MM.1S (cell line): ENCODE measurements at regions not wholly inside any gene's neighbourhood (a gene's known extent, or its start where the extent isn't known, plus 50 kb on each side); places are given as distances from the start of the nearest gene placed in this dataset.

Experiments used
- DNase-seq: peaks from one replicate; pipeline ENCODE4 v3.0.0-alpha.2; 2015
- H2AFZ ChIP-seq: fragments of 300-600 bp; sonication (generic); 2 replicates; pipeline ENCODE4 v1.6.0; 2016; ENCODE audit warnings: antibody characterized with exemption, low read length
- H3F3A ChIP-seq: fragments of 300-600 bp; sonication (generic); 2 replicates; pipeline ENCODE4 v1.6.1; 2016; ENCODE audit warnings: mild to moderate bottlenecking, antibody characterized with exemption, low read length, moderate library complexity, mixed read lengths; ENCODE audit not compliant: insufficient read depth
- H3K27ac ChIP-seq: fragments of 300-600 bp; sonication (generic); 2 replicates; pipeline ENCODE4 v1.5.1; 2016; ENCODE audit warnings: mild to moderate bottlenecking, low read length
- H3K27me3 ChIP-seq: fragments of 300-600 bp; sonication (generic); replicated peaks from 2 replicates; pipeline ENCODE4 v1.6.0; 2016; ENCODE audit warnings: low read length; ENCODE audit not compliant: insufficient read depth
- H3K36me3 ChIP-seq: fragments of 300-600 bp; sonication (generic); replicated peaks from 2 replicates; pipeline ENCODE4 v1.6.1; 2016; ENCODE audit warnings: mild to moderate bottlenecking, low read length, mixed read lengths; ENCODE audit not compliant: insufficient read depth
- H3K4me1 ChIP-seq: fragments of 300-600 bp; sonication (generic); 2 replicates; pipeline ENCODE4 v1.6.1; 2016; ENCODE audit warnings: low read length, mixed read lengths
- H3K4me2 ChIP-seq: fragments of 300-600 bp; sonication (generic); 2 replicates; pipeline ENCODE4 v1.6.0; 2016; ENCODE audit warnings: low read depth, low read length
- H3K4me3 ChIP-seq: fragments of 300-600 bp; sonication (generic); 2 replicates; pipeline ENCODE4 v1.5.1; 2016; ENCODE audit warnings: low read length, mixed read lengths
- H3K79me2 ChIP-seq: fragments of 300-600 bp; sonication (generic); 2 replicates; pipeline ENCODE4 v1.6.1; 2016; ENCODE audit warnings: mixed run types, low read length, mixed read lengths
- H3K9ac ChIP-seq: fragments of 300-600 bp; sonication (generic); 2 replicates; pipeline ENCODE4 v1.6.1; 2016; ENCODE audit warnings: low read length, mixed read lengths
- H3K9me2 ChIP-seq: fragments of 300-600 bp; sonication (generic); replicated peaks from 2 replicates; pipeline ENCODE4 v1.6.1; 2016; ENCODE audit warnings: mild to moderate bottlenecking, low read length, mixed read lengths; ENCODE audit not compliant: insufficient read depth
- H3K9me3 ChIP-seq: fragments of 300-600 bp; sonication (generic); replicated peaks from 2 replicates; pipeline ENCODE4 v1.6.1; 2016; ENCODE audit warnings: mild to moderate bottlenecking, low read length, mixed read lengths; ENCODE audit not compliant: insufficient read depth
- H4K20me1 ChIP-seq: fragments of 300-600 bp; sonication (generic); 2 replicates; pipeline ENCODE4 v1.6.1; 2016; ENCODE audit warnings: mild to moderate bottlenecking, low read length, moderate library complexity, mixed read lengths; ENCODE audit not compliant: insufficient read depth
- EZH2 ChIP-seq: fragments of 300-600 bp; sonication (generic); optimal IDR thresholded peaks from 2 replicates; pipeline ENCODE3; 2017; ENCODE audit warnings: low read depth, mild to moderate bottlenecking, antibody characterized with exemption, low read length, mixed read lengths
- EZH2phosphoT487 ChIP-seq: fragments of 300-600 bp; sonication (generic); IDR thresholded peaks from 2 replicates; pipeline ENCODE4 v1.6.1; 2018; ENCODE audit warnings: antibody characterized with exemption, low read length
- TF ChIP-seq, protein P1 (sequence below): fragments of 300-600 bp; sonication (generic); IDR thresholded peaks from 2 replicates; pipeline ENCODE4 v1.5.1; 2016; ENCODE audit warnings: antibody characterized with exemption, low read length, mixed read lengths

- no peaks in the 10 kb centered on the region for H3K4me1 ChIP-seq
- H3K4me2 ChIP-seq = no peak overlapping the region
- no peak overlapping the region for H3K4me3 ChIP-seq
- H3K27ac ChIP-seq = no peak overlapping the region
- no peaks in the 10 kb centered on the region for H3K36me3 ChIP-seq
- no peak for DNase-seq
- H3K9me2 ChIP-seq = no peaks in the 10 kb centered on the region
- H3K27me3 ChIP-seq = no peaks in the 10 kb centered on the region
- H3K79me2 ChIP-seq = no peaks in the 10 kb centered on the region
- no peaks in the 10 kb centered on the region for H3K9me3 ChIP-seq
- no peaks in the 10 kb centered on the region for H4K20me1 ChIP-seq
- no peaks in the 10 kb centered on the region for H3F3A ChIP-seq
- H3K9ac ChIP-seq = no peak overlapping the region
- H2AFZ ChIP-seq = no peak overlapping the region
- no peak for TF ChIP-seq EZH2phosphoT487
Observed at GRCh38 chr2:225742487-225742886, 343.0 kb downstream of the NYAP2 start.

GRCh38 chr2:225740086-225740485 is 340.6 kb downstream of the NYAP2 start:
- no peak overlapping the region for H3K9ac ChIP-seq
- no peak overlapping the region for H3K27ac ChIP-seq
- H3K27me3 ChIP-seq = no peaks in the 10 kb centered on the region
- H3K36me3 ChIP-seq = no peaks in the 10 kb centered on the region
- no peaks in the 10 kb centered on the region for H3K4me1 ChIP-seq
- no peak overlapping the region for H3K4me3 ChIP-seq
- no peaks in the 10 kb centered on the region for H3F3A ChIP-seq
- no peak overlapping the region for H3K4me2 ChIP-seq
- H3K9me3 ChIP-seq = no peaks in the 10 kb centered on the region
- TF ChIP-seq EZH2 = no peak
- no peak for TF ChIP-seq EZH2phosphoT487
- TF ChIP-seq, protein P1, sequence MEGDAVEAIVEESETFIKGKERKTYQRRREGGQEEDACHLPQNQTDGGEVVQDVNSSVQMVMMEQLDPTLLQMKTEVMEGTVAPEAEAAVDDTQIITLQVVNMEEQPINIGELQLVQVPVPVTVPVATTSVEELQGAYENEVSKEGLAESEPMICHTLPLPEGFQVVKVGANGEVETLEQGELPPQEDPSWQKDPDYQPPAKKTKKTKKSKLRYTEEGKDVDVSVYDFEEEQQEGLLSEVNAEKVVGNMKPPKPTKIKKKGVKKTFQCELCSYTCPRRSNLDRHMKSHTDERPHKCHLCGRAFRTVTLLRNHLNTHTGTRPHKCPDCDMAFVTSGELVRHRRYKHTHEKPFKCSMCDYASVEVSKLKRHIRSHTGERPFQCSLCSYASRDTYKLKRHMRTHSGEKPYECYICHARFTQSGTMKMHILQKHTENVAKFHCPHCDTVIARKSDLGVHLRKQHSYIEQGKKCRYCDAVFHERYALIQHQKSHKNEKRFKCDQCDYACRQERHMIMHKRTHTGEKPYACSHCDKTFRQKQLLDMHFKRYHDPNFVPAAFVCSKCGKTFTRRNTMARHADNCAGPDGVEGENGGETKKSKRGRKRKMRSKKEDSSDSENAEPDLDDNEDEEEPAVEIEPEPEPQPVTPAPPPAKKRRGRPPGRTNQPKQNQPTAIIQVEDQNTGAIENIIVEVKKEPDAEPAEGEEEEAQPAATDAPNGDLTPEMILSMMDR = no peak
- no peaks in the 10 kb centered on the region for H3K9me2 ChIP-seq
- H3K79me2 ChIP-seq = no peaks in the 10 kb centered on the region
- H2AFZ ChIP-seq = no peak overlapping the region
- no peak for DNase-seq
- H4K20me1 ChIP-seq = no peaks in the 10 kb centered on the region

DNA sequence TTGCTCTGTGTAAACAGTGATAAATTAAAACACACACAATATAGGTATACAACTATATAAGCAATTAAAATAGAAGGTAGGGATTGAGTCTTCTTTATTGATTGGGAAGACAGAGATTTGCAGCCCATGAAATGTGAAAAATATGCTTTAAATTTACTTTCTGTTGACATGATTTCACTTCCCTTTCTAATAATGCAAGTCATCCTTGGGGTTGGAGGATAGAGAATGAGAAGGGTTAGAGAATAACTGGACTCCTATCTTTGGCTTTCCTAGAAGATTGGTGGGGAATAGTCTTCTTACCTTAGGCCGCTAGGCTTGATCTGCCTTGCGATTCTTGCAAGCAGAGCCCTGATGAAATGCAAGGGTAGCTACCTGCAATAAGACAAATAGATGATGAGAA is 339.8 kb downstream of the NYAP2 start:
- Histone ChIP-seq H3K4me3 (no peak overlapping the region), H3K79me2 (no peaks in the 10 kb centered on the region), H4K20me1 (no peaks in the 10 kb centered on the region), H3K9me2 (no peaks in the 10 kb centered on the region), H3K4me2 (no peak overlapping the region), H3K27ac (no peak overlapping the region), H3K9ac (no peak overlapping the region), H3F3A (no peaks in the 10 kb centered on the region), H3K4me1 (no peaks in the 10 kb centered on the region), H3K36me3 (no peaks in the 10 kb centered on the region), H3K27me3 (no peaks in the 10 kb centered on the region), H2AFZ (no peak overlapping the region), H3K9me3 (no peaks in the 10 kb centered on the region)
- DNase-seq = no peak
- TF ChIP-seq EZH2 (no peak), EZH2phosphoT487 (no peak)
- TF ChIP-seq, protein P1 = no peak

DNA sequence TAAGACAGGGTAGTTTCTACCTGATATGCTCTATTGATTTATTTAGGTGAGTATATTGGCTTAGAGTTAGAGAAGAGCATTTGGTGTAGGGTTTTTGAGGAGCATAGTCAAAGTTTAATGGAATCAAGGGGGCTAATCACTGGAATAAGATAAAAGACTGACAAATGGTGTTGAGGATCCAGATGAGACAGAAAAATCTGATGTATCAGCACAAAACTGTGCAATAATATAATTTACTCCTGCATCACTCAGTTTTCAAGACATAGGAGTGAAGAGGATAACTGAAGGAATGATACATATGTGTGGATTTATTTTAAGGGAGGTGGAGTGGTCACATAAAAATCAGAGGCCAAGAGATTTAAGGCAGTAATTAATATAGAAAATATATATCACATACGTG is 339.2 kb downstream of the NYAP2 start:
- Histone ChIP-seq H2AFZ (no peak overlapping the region), H3K4me1 (no peaks in the 10 kb centered on the region), H3K4me3 (no peak overlapping the region), H3K9me2 (no peaks in the 10 kb centered on the region), H3K4me2 (no peak overlapping the region), H3K9ac (no peak overlapping the region), H3K9me3 (no peaks in the 10 kb centered on the region), H3K36me3 (no peaks in the 10 kb centered on the region), H3K79me2 (no peaks in the 10 kb centered on the region), H4K20me1 (no peaks in the 10 kb centered on the region), H3F3A (no peaks in the 10 kb centered on the region), H3K27me3 (no peaks in the 10 kb centered on the region), H3K27ac (no peak overlapping the region)
- DNase-seq = no peak
- TF ChIP-seq EZH2 = no peak
- TF ChIP-seq EZH2phosphoT487 = no peak
- TF ChIP-seq, protein P1 = no peak
